ENCODE measurements at regions not wholly inside any gene's neighbourhood (a gene's known extent, or its start where the extent isn't known, plus 50 kb on each side); places are given as distances from the start of the nearest gene placed in this dataset.

- Histone ChIP-seq H3F3A (replicated peaks; ENCODE audit: insufficient read depth) (no peaks in the 10 kb centered on the region), H3K27me3 (ENCODE audit: insufficient read depth) (no peaks in the 10 kb centered on the region), H3K27ac (ENCODE audit: low read depth in 2 of 2, low read length in 1 of 2) (no peak overlapping the region), H3K9me2 (no peaks in the 10 kb centered on the region), H3K79me2 (ENCODE audit: insufficient read depth) (no peaks in the 10 kb centered on the region), H3K4me3 (ENCODE audit: low read depth in 2 of 2, low read length in 1 of 2) (no peak overlapping the region), H3K9ac (no peak overlapping the region), H3K9me3 (no peaks in the 10 kb centered on the region), H3K36me3 (replicated peaks in 1 of 2; ENCODE audit: control insufficient read depth in 1 of 2, insufficient read depth in 2 of 2, low read length in 1 of 2) (no peaks in the 10 kb centered on the region), H4K20me1 (ENCODE audit: insufficient read depth) (no peaks in the 10 kb centered on the region), H3K4me2 (no peak overlapping the region), H3K4me1 (ENCODE audit: control insufficient read depth in 1 of 2, insufficient read depth in 2 of 2, low read depth in 1 of 2, low read length in 1 of 2) (no peaks in the 10 kb centered on the region), H2AFZ (ENCODE audit: low read depth) (no peak overlapping the region)
- 0% methylated on average over 1 of the region's 1 CpG for WGBS (ENCODE audit: low lambda C conversion rate)
- DNase-seq, result no peak
- ChIA-PET POLR2A (no interaction called here), CTCF (no interaction called here)
- no peak for TF ChIP-seq MEF2A (IDR thresholded peaks at IDR 0.05; ENCODE audit: borderline replicate concordance, low read depth)
Observed at GRCh38 chr14:39880965-39881364, 448.7 kb upstream of the FBXO33 start.

GRCh38 chr14:39880106-39880695 lies 448.0 kb upstream of the FBXO33 start:
- Histone ChIP-seq H3K27me3 (ENCODE audit: insufficient read depth) (no peaks in the 10 kb centered on the region), H2AFZ (ENCODE audit: low read depth) (no peak overlapping the region), H4K20me1 (ENCODE audit: insufficient read depth) (no peaks in the 10 kb centered on the region), H3K4me1 (ENCODE audit: control insufficient read depth in 1 of 2, insufficient read depth in 2 of 2, low read depth in 1 of 2, low read length in 1 of 2) (no peaks in the 10 kb centered on the region), H3K9ac (no peak overlapping the region), H3K4me3 (ENCODE audit: low read depth in 2 of 2, low read length in 1 of 2) (no peak overlapping the region), H3K27ac (ENCODE audit: low read depth in 2 of 2, low read length in 1 of 2) (no peak overlapping the region), H3K79me2 (ENCODE audit: insufficient read depth) (no peaks in the 10 kb centered on the region), H3K36me3 (replicated peaks in 1 of 2; ENCODE audit: control insufficient read depth in 1 of 2, insufficient read depth in 2 of 2, low read length in 1 of 2) (no peaks in the 10 kb centered on the region), H3K9me2 (no peaks in the 10 kb centered on the region), H3K4me2 (no peak overlapping the region), H3K9me3 (no peaks in the 10 kb centered on the region), H3F3A (replicated peaks; ENCODE audit: insufficient read depth) (no peaks in the 10 kb centered on the region)
- ChIA-PET POLR2A (no interaction called here), CTCF (no interaction called here)
- no peak for TF ChIP-seq EP300 (IDR thresholded peaks at IDR 0.05; ENCODE audit: borderline replicate concordance in 1 of 2, low read depth in 1 of 2, low read length in 1 of 2)
- no peak for TF ChIP-seq RXRA (IDR thresholded peaks at IDR 0.05; ENCODE audit: borderline replicate concordance, low read depth)
- no peak for TF ChIP-seq FOXJ3 (CRISPR knock-in tag; IDR thresholded peaks at IDR 0.05)
- no peak for TF ChIP-seq RAD21 (IDR thresholded peaks at IDR 0.05; ENCODE audit: low read length)
- TF ChIP-seq SMC3 (IDR thresholded peaks at IDR 0.05; ENCODE audit: low read depth, low read length), result no peak
- no peak for TF ChIP-seq IRF3 (IDR thresholded peaks at IDR 0.05; ENCODE audit: low read depth, low read length)
- TF ChIP-seq MAX (IDR thresholded peaks at IDR 0.05; ENCODE audit: low read depth), result no peak
- no peak for TF ChIP-seq USF1 (IDR thresholded peaks at IDR 0.05; ENCODE audit: borderline replicate concordance, low read depth)
- no peak for TF ChIP-seq ZBTB33 (IDR thresholded peaks at IDR 0.05; ENCODE audit: borderline replicate concordance, low read depth)
- TF ChIP-seq REST (IDR thresholded peaks at IDR 0.05; ENCODE audit: low read depth, low read length), result no peak
- no peak for TF ChIP-seq FOXM1 (IDR thresholded peaks at IDR 0.05; ENCODE audit: low read depth)
- no peak for TF ChIP-seq USF2 (IDR thresholded peaks at IDR 0.05; ENCODE audit: borderline replicate concordance, low read depth, low read length)
- no peak for TF ChIP-seq JUND (IDR thresholded peaks at IDR 0.05)
- no peak for TF ChIP-seq GATA2 (CRISPR knock-in tag; IDR thresholded peaks at IDR 0.05)
- TF ChIP-seq RCOR1 (IDR thresholded peaks at IDR 0.05; ENCODE audit: low read length), result no peak
- no peak for TF ChIP-seq YY1 (IDR thresholded peaks at IDR 0.05; ENCODE audit: low read depth)
- DNase-seq, result no peak
- WGBS (ENCODE audit: low lambda C conversion rate), result 0% methylated on average over 1 of the region's 1 CpG
